ENCODE measurements at regions not wholly inside any gene's neighbourhood (a gene's known extent, or its start where the extent isn't known, plus 50 kb on each side); places are given as distances from the start of the nearest gene placed in this dataset.

DNA sequence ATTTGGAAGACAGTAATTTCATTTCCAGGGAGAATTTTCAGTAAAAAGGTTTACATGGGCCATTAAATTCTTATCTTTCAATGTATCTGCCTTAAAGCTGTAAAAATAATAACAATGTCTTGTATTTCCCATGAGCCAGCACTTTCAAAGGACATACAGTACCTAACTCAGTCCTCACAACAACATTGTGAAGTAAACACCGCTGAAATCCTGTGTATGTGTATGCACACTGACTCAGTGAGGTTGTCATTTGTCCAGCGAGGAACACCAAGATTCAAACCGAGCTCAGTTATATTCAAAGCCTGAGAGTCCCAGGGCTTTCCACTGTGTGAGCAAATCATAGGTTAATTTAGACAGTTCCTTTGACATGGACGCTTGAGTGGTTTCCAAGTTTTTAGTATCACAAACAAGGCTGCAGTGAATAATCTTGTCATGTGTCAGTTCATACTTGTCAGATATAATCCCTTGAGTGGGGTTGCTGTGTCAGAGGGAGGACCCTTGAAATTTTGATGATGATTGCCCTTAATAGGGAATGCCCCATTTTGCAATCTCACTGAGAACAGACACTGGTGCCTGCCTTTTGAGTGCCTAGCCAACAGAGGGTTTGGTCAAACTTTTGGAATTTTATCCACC, 50.0 kb upstream of the SLC22A23 start:
- TF ChIP-seq POLR2A (IDR thresholded peaks at IDR 0.05; ENCODE audit: low read depth, low read length) (no peak), RAD21 (IDR thresholded peaks at IDR 0.05; ENCODE audit: low read length) (no peak), RCOR1 (IDR thresholded peaks at IDR 0.05; ENCODE audit: insufficient replicate concordance, low read length) (no peak), CEBPB (IDR thresholded peaks at IDR 0.05; ENCODE audit: low read depth, low read length) (no peak), SMC3 (IDR thresholded peaks at IDR 0.05; ENCODE audit: low read depth, low read length) (no peak), RFX5 (IDR thresholded peaks at IDR 0.05; ENCODE audit: low read depth, low read length) (no peak), CHD1 (IDR thresholded peaks at IDR 0.05; ENCODE audit: low read depth, low read length) (no peak), MAFK (IDR thresholded peaks at IDR 0.05; ENCODE audit: low read depth, low read length) (peak; percentile 23; the same call in 1 of the 2 replicates), MXI1 (IDR thresholded peaks at IDR 0.05; ENCODE audit: borderline replicate concordance, low read depth, low read length) (no peak), MAZ (IDR thresholded peaks at IDR 0.05; ENCODE audit: borderline replicate concordance, low read depth, low read length) (no peak), FOS (IDR thresholded peaks at IDR 0.05; ENCODE audit: low read depth, low read length) (no peak)
- TF ChIP-seq, protein P1, sequence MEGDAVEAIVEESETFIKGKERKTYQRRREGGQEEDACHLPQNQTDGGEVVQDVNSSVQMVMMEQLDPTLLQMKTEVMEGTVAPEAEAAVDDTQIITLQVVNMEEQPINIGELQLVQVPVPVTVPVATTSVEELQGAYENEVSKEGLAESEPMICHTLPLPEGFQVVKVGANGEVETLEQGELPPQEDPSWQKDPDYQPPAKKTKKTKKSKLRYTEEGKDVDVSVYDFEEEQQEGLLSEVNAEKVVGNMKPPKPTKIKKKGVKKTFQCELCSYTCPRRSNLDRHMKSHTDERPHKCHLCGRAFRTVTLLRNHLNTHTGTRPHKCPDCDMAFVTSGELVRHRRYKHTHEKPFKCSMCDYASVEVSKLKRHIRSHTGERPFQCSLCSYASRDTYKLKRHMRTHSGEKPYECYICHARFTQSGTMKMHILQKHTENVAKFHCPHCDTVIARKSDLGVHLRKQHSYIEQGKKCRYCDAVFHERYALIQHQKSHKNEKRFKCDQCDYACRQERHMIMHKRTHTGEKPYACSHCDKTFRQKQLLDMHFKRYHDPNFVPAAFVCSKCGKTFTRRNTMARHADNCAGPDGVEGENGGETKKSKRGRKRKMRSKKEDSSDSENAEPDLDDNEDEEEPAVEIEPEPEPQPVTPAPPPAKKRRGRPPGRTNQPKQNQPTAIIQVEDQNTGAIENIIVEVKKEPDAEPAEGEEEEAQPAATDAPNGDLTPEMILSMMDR (conservative IDR thresholded peaks at IDR 0.05; ENCODE audit: low read depth, low read length): no peak
- TF ChIP-seq, protein P2, sequence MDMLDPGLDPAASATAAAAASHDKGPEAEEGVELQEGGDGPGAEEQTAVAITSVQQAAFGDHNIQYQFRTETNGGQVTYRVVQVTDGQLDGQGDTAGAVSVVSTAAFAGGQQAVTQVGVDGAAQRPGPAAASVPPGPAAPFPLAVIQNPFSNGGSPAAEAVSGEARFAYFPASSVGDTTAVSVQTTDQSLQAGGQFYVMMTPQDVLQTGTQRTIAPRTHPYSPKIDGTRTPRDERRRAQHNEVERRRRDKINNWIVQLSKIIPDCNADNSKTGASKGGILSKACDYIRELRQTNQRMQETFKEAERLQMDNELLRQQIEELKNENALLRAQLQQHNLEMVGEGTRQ (IDR thresholded peaks at IDR 0.05; ENCODE audit: low read depth, low read length): no peak
- TF ChIP-seq, protein P3, sequence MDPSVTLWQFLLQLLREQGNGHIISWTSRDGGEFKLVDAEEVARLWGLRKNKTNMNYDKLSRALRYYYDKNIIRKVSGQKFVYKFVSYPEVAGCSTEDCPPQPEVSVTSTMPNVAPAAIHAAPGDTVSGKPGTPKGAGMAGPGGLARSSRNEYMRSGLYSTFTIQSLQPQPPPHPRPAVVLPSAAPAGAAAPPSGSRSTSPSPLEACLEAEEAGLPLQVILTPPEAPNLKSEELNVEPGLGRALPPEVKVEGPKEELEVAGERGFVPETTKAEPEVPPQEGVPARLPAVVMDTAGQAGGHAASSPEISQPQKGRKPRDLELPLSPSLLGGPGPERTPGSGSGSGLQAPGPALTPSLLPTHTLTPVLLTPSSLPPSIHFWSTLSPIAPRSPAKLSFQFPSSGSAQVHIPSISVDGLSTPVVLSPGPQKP (IDR thresholded peaks at IDR 0.05; ENCODE audit: borderline replicate concordance, low read depth, low read length): no peak
